CD4-positive, alpha-beta T cell treated with Interleukin-12 subunit alpha and Interleukin-12 subunit beta, for 1 hour (primary cell): ENCODE measurements at regions not wholly inside any gene's neighbourhood (a gene's known extent, or its start where the extent isn't known, plus 50 kb on each side); places are given as distances from the start of the nearest gene placed in this dataset.

Source experiments
- DNase-seq: peaks from one replicate; pipeline ENCODE4 v3.0.0-alpha.2; 2020

- DNase-seq: no peak
Measured at GRCh38 chr14:98623788-98624415, 648.1 kb downstream of the BCL11B start.

GRCh38 chr14:98633380-98633779, 638.6 kb downstream of the BCL11B start:
- DNase-seq: no peak

GRCh38 chr14:98634043-98634820, 637.8 kb downstream of the BCL11B start:
- DNase-seq: no peak

- DNase-seq: no peak
Measured at GRCh38 chr14:98638366-98638765, 633.6 kb downstream of the BCL11B start.

- no peak for DNase-seq
Measured at GRCh38 chr14:98647754-98648153, 624.2 kb downstream of the BCL11B start.

GRCh38 chr14:98651037-98651436, 621.0 kb downstream of the BCL11B start:
- no peak for DNase-seq

GRCh38 chr14:98665007-98665406, 607.0 kb downstream of the BCL11B start:
- DNase-seq: no peak

- no peak for DNase-seq
Measured at GRCh38 chr14:98666545-98666944, 605.5 kb downstream of the BCL11B start.

- DNase-seq: no peak
Measured at GRCh38 chr14:98682033-98682432, 590.0 kb downstream of the BCL11B start.

GRCh38 chr14:98682726-98683125, 589.3 kb downstream of the BCL11B start:
- DNase-seq: no peak

- no peak for DNase-seq
Measured at GRCh38 chr14:98684468-98684867, 587.5 kb downstream of the BCL11B start.

GRCh38 chr14:98685725-98686124, 586.3 kb downstream of the BCL11B start:
- DNase-seq: no peak

- no peak for DNase-seq
Measured at GRCh38 chr14:98688446-98688845, 583.6 kb downstream of the BCL11B start.

GRCh38 chr14:98689951-98690350, 582.0 kb downstream of the BCL11B start:
- no peak for DNase-seq

GRCh38 chr14:98692832-98693231, 579.2 kb downstream of the BCL11B start:
- no peak for DNase-seq

- DNase-seq: no peak
Measured at GRCh38 chr14:98694541-98694940, 577.5 kb downstream of the BCL11B start.

GRCh38 chr14:98695809-98696208, 576.2 kb downstream of the BCL11B start:
- DNase-seq: no peak

- no peak for DNase-seq
Measured at GRCh38 chr14:98698341-98698740, 573.7 kb downstream of the BCL11B start.

- DNase-seq: no peak
Measured at GRCh38 chr14:98700748-98701147, 571.2 kb downstream of the BCL11B start.

GRCh38 chr14:98701377-98701776, 570.6 kb downstream of the BCL11B start:
- no peak for DNase-seq

GRCh38 chr14:98704441-98704840, 567.6 kb downstream of the BCL11B start:
- DNase-seq: peak; percentile 62

GRCh38 chr14:98705871-98706300, 566.1 kb downstream of the BCL11B start:
- DNase-seq: no peak

- DNase-seq: no peak
Measured at GRCh38 chr14:98707522-98707921, 564.5 kb downstream of the BCL11B start.

GRCh38 chr14:98708555-98708954, 563.4 kb downstream of the BCL11B start:
- no peak for DNase-seq

- DNase-seq: peak; percentile 1
Measured at GRCh38 chr14:98711453-98711852, 560.5 kb downstream of the BCL11B start.
